Fibroblast of the conjunctiva (primary cell): ENCODE measurements at regions not wholly inside any gene's neighbourhood (a gene's known extent, or its start where the extent isn't known, plus 50 kb on each side); places are given as distances from the start of the nearest gene placed in this dataset.

Experiments
- DNase-seq: peaks from one replicate; pipeline ENCODE4 v3.0.0-alpha.2; 2010; ENCODE audit warnings: low read depth

DNA sequence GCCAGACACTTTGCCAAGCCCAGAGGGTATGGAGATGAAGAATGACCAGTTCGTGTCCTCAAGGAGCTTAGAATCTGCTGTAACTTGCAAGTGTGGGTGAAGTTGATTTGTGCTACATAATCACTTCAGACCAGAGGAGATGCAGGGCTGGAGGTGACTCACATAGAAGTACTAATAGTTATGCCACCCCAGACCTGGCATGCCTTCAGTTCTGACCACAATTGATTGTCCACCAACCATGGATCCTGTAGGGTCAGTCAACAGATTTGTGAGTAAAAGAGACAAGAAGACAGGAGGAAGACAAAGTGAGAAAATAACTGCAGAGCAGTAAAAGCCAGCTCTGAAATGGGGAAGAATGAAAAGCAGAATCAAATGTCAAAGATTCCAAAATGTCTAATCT is 51.2 kb upstream of the BMPER start:
- DNase-seq: no peak

DNA sequence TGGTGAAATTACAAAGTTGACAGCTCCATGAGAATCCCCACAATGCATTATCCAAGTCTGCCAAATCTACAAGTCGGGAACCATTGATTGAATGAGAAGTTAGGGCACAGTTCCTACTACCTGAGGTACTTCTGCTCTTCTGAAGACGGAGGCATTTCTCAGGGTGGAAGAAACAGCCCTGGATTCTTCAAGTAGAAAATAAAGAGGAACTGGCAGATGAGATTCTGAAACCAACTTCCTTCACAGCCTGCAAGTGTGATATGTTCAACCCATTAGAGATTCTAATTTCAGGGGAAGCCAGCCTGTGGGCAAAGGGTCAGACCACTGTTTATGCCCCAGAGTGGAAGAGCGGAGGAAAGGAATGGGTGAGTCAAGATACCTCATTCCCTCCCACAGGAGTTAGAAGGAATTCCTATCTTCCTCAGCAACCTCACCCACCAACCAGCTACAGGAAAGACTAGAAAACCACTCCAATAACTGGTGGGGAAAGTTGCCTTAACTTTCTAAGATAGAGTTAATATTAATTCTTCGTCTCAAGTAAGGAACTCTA is 50.5 kb upstream of the BMPER start:
- DNase-seq: no peak
